ENCODE measurements at regions not wholly inside any gene's neighbourhood (a gene's known extent, or its start where the extent isn't known, plus 50 kb on each side); places are given as distances from the start of the nearest gene placed in this dataset.
A peak's percentile ranks its signal among the peaks of the same experiment; 100 is the strongest.

DNA sequence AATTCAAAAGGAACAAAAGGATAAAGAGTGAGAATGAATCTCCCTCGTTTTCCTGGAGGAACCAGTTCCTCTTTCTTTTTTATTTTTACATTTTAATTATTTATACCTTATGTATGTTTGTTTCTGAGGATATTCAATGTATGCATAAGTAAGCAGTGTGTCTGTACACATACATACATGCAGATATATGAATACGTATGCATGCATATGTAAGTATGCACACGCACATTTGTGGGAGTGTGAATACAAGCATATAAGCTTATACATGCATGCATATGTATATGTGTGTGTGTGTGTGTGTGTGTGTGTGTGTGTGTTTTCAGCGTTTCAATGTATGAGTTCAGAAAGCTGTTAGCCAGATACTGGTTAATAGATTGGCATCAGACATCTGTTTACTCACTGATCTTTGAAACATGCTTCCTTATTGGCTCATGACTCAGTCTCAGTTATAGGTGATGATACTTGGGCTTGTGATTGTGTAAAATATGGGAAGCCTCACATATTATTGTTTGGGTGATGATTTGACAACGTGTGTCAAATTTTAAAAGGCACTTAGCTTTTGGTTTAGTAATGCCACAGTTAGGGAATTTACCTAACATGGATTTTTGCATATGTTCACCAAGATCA lies 279.7 kb upstream of the TRIB2 start:
- Histone ChIP-seq H3K4me1 (ENCODE audit: control insufficient read depth, insufficient read depth, low read length) (no peaks in the 10 kb centered on the region), H3K9me3 (ENCODE audit: control insufficient read depth, low read length) (no peaks in the 10 kb centered on the region), H3K4me3 (ENCODE audit: low read length) (no peak overlapping the region), H3K9ac (ENCODE audit: low read length) (no peak overlapping the region), H3K27me3 (replicated peaks; ENCODE audit: control insufficient read depth, insufficient read depth, low read length) (no peaks in the 10 kb centered on the region), H3K36me3 (ENCODE audit: control insufficient read depth, insufficient read depth, low read length, severe bottlenecking) (no peaks in the 10 kb centered on the region)
- DNase-seq (ENCODE audit: low read depth), result no peak

DNA sequence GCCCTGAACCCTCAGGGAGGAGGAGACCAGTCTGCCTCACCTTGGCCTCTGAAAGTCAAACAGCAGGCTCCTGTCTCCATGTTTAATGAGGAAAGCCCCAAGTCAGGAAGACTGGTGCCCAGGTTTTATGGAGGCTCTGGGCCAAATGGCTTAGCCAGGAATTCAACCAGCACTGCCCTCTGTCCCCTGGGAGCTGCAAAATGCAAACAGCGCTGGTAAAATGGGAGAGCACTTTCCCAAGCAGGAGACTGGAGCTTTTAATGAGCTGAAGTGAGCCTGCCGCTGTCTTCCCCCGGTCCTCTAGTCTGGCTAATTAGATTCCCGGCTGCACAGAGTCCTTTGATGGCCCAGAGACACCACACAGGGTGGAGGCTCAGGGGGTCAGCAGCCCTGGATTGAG lies 276.0 kb upstream of the TRIB2 start:
- H3K9me3 ChIP-seq (ENCODE audit: control insufficient read depth, low read length), result no peaks in the 10 kb centered on the region
- no peaks in the 10 kb centered on the region for H3K36me3 ChIP-seq (ENCODE audit: control insufficient read depth, insufficient read depth, low read length, severe bottlenecking)
- H3K4me3 ChIP-seq (ENCODE audit: low read length), result no peak overlapping the region
- H3K4me1 ChIP-seq (ENCODE audit: control insufficient read depth, insufficient read depth, low read length), result peaks cover 3% of the 10 kb centered on the region
- no peak overlapping the region for H3K9ac ChIP-seq (ENCODE audit: low read length)
- H3K27me3 ChIP-seq (replicated peaks; ENCODE audit: control insufficient read depth, insufficient read depth, low read length), result no peaks in the 10 kb centered on the region
- DNase-seq (ENCODE audit: low read depth), result no peak

DNA sequence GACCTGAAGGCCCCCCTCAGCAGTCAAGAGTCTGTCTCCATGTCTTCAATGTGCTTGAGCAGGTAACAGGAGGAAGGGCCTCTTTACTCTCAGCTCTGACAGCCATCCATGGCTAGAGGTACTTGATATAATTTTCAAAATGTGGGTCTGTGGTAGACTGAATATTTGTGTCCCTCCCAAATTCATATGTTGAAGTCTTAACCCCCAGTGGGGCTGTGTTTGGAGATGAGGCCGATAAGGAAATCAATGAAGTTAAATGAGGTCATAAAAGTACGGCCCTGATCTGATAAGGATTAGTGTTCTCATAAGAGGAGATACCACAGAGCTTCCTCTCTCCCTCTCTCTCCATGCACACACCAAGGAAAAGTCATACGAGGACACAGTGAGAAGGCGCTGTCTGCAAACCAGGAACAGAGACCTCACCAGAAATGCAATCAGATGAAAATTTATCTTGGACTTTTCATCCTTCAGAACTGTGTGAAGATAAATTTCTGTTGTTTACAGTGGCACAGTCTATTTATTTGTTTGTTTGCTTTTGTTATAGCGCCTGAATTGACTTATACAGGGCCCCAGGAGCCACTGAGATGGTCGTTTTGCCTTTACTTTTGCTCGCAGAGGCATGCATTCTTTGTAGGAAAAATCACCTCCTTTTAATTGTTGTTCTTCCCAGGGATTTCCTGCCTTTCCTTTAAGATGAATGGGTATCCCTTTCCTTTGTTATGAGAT lies 274.8 kb upstream of the TRIB2 start:
- H3K27me3 ChIP-seq (replicated peaks; ENCODE audit: control insufficient read depth, insufficient read depth, low read length), result no peaks in the 10 kb centered on the region
- H3K4me1 ChIP-seq (ENCODE audit: control insufficient read depth, insufficient read depth, low read length), result peaks cover 3% of the 10 kb centered on the region
- H3K9ac ChIP-seq (ENCODE audit: low read length), result no peak overlapping the region
- DNase-seq (ENCODE audit: low read depth), result no peak
- H3K36me3 ChIP-seq (ENCODE audit: control insufficient read depth, insufficient read depth, low read length, severe bottlenecking), result no peaks in the 10 kb centered on the region
- H3K9me3 ChIP-seq (ENCODE audit: control insufficient read depth, low read length), result no peaks in the 10 kb centered on the region
- no peak overlapping the region for H3K4me3 ChIP-seq (ENCODE audit: low read length)

DNA sequence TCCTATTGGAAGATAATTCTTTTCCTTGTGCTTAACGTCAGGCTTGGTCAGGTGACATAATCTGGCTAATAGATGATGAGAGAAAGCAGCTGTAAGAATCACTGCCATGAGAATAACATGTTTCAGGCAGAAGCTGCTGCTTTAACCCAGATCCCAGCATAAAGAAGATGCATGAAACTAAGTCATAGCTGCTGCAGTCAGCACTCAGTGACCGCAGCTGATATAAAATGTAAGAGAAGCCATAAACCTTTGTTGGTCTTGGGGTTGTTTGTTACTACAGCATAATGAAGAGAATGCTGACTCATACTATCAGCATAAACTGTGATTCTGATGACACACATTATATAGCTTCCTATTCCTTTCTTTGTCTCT lies 274.3 kb upstream of the TRIB2 start:
- H3K4me3 ChIP-seq (ENCODE audit: low read length), result no peak overlapping the region
- no peak overlapping the region for H3K9ac ChIP-seq (ENCODE audit: low read length)
- H3K36me3 ChIP-seq (ENCODE audit: control insufficient read depth, insufficient read depth, low read length, severe bottlenecking), result no peaks in the 10 kb centered on the region
- H3K9me3 ChIP-seq (ENCODE audit: control insufficient read depth, low read length), result no peaks in the 10 kb centered on the region
- peaks cover 3% of the 10 kb centered on the region for H3K4me1 ChIP-seq (ENCODE audit: control insufficient read depth, insufficient read depth, low read length)
- no peaks in the 10 kb centered on the region for H3K27me3 ChIP-seq (replicated peaks; ENCODE audit: control insufficient read depth, insufficient read depth, low read length)
- no peak for DNase-seq (ENCODE audit: low read depth)

DNA sequence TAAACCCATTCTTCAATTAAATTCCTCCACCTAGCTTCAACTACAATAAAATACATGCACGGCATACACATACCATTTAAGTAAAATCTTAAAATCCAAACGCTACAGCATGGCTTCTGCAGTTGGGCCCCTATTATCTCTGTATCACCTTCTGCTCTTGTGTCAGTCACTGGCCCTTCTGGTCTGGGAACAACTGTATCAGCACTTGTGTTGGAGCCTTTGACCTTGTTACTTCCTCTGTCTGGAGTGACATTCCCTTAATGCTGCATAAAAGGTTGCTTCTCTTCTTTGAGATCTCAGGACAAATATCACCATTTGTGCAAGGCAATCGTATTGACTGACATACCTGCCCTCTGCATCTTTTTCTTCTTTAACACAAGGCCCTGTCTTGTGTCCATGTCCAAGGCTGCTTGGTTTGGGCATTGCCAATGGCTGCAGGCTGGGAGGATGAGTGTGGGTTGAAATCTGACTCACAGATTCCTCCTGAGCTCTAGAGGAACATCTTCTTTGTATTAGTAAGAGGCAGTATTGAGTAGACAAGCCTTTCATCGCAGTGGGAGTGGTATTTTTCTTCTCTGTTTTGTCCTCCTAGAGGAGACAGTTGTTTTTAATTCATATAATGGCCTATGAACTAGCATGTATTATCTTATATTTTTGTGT lies 267.8 kb upstream of the TRIB2 start:
- no peaks in the 10 kb centered on the region for H3K9me3 ChIP-seq (ENCODE audit: control insufficient read depth, low read length)
- H3K36me3 ChIP-seq (ENCODE audit: control insufficient read depth, insufficient read depth, low read length, severe bottlenecking), result no peaks in the 10 kb centered on the region
- no peaks in the 10 kb centered on the region for H3K4me1 ChIP-seq (ENCODE audit: control insufficient read depth, insufficient read depth, low read length)
- H3K9ac ChIP-seq (ENCODE audit: low read length), result no peak overlapping the region
- H3K27me3 ChIP-seq (replicated peaks; ENCODE audit: control insufficient read depth, insufficient read depth, low read length), result no peaks in the 10 kb centered on the region
- peak; percentile 46 for DNase-seq (ENCODE audit: low read depth)
- H3K4me3 ChIP-seq (ENCODE audit: low read length), result no peak overlapping the region

DNA sequence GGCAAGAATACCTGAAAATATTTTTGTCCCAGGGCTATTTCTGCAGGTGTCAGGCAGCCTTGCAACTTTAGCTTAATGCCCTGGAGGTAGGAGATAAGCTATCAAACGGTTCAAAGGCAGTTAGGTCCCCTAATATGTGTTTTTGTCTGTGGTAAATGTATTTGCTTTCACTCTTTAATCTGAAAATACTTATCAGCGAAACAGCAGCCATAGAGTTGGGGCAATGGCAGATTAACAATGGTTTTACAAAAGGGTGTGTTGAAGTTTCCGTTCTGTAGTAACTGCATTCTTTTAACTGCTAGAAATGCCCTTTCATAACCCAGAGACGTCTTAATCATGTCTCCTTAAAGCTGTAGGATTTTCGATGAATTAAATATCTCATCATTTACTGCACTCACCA lies 265.0 kb upstream of the TRIB2 start:
- Histone ChIP-seq H3K36me3 (ENCODE audit: control insufficient read depth, insufficient read depth, low read length, severe bottlenecking) (no peaks in the 10 kb centered on the region), H3K9me3 (ENCODE audit: control insufficient read depth, low read length) (no peaks in the 10 kb centered on the region), H3K27me3 (replicated peaks; ENCODE audit: control insufficient read depth, insufficient read depth, low read length) (no peaks in the 10 kb centered on the region), H3K9ac (ENCODE audit: low read length) (no peak overlapping the region), H3K4me1 (ENCODE audit: control insufficient read depth, insufficient read depth, low read length) (peaks cover 6% of the 10 kb centered on the region), H3K4me3 (ENCODE audit: low read length) (no peak overlapping the region)
- DNase-seq (ENCODE audit: low read depth), result no peak

DNA sequence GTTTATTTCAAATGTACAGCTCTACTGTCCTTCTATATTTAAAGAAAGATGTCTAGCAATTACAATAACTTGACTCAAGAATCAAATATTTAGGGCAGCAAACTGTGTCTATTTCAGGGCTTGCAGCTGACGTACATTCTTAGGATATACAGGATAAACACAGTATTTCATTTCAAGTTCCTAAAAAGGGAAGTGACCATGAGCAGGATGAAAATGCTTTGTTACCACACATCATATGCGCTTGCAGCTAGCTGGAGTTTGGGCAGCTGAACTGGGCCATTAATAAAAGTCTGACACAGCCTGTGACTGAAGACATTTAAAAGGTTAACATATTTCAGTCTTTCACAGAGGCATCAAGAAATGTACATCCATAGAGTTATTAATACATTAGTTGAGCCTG lies 264.6 kb upstream of the TRIB2 start:
- H3K9ac ChIP-seq (ENCODE audit: low read length), result no peak overlapping the region
- H3K27me3 ChIP-seq (replicated peaks; ENCODE audit: control insufficient read depth, insufficient read depth, low read length), result no peaks in the 10 kb centered on the region
- H3K9me3 ChIP-seq (ENCODE audit: control insufficient read depth, low read length), result no peaks in the 10 kb centered on the region
- peaks cover 11% of the 10 kb centered on the region for H3K4me1 ChIP-seq (ENCODE audit: control insufficient read depth, insufficient read depth, low read length)
- peak; percentile 81 for DNase-seq (ENCODE audit: low read depth)
- H3K36me3 ChIP-seq (ENCODE audit: control insufficient read depth, insufficient read depth, low read length, severe bottlenecking), result no peaks in the 10 kb centered on the region
- H3K4me3 ChIP-seq (ENCODE audit: low read length), result no peak overlapping the region

DNA sequence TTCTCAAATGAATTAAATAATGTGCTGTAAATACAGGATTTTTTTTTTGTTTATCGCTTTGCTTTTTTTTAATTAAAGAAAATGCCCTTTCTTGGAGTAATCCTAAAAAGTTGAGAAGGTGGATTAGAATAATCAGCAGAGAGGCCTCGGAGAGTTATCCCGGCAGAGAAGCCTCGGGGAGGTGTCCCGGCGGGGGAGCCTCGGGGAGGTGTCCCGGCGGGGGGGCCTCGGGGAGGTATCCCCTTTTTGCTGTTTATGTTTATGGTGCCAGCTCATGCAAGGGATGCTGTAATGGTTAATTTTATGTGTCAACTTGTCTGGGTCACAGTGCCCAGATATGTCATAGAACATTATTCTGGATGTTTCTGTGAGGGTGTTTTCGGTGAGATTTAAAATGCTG lies 263.0 kb upstream of the TRIB2 start:
- Histone ChIP-seq H3K9ac (ENCODE audit: low read length) (no peak overlapping the region), H3K4me1 (ENCODE audit: control insufficient read depth, insufficient read depth, low read length) (peaks cover 17% of the 10 kb centered on the region), H3K4me3 (ENCODE audit: low read length) (no peak overlapping the region), H3K27me3 (replicated peaks; ENCODE audit: control insufficient read depth, insufficient read depth, low read length) (no peaks in the 10 kb centered on the region), H3K36me3 (ENCODE audit: control insufficient read depth, insufficient read depth, low read length, severe bottlenecking) (no peaks in the 10 kb centered on the region), H3K9me3 (ENCODE audit: control insufficient read depth, low read length) (no peaks in the 10 kb centered on the region)
- no peak for DNase-seq (ENCODE audit: low read depth)

DNA sequence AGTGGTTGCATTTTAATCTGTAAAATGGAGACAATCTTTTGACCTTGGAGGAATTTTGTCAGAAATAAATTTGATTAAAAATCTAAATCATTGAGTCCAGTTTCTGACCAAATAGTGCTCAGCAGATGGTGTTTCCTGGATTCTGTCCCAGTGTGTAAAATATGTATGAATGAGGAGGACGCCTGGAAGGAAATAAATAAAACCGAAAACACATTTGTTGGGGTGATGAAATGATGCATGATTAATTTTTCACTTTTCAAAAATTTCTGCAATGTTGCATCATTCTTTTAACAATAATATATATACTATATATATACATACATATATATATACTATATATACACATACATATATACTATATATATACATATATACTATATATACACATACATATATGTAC lies 261.1 kb upstream of the TRIB2 start:
- H3K36me3 ChIP-seq (ENCODE audit: control insufficient read depth, insufficient read depth, low read length, severe bottlenecking), result no peaks in the 10 kb centered on the region
- no peaks in the 10 kb centered on the region for H3K27me3 ChIP-seq (replicated peaks; ENCODE audit: control insufficient read depth, insufficient read depth, low read length)
- H3K9ac ChIP-seq (ENCODE audit: low read length), result no peak overlapping the region
- DNase-seq (ENCODE audit: low read depth), result peak; percentile 59
- no peak overlapping the region for H3K4me3 ChIP-seq (ENCODE audit: low read length)
- peaks cover 17% of the 10 kb centered on the region for H3K4me1 ChIP-seq (ENCODE audit: control insufficient read depth, insufficient read depth, low read length)
- no peaks in the 10 kb centered on the region for H3K9me3 ChIP-seq (ENCODE audit: control insufficient read depth, low read length)

DNA sequence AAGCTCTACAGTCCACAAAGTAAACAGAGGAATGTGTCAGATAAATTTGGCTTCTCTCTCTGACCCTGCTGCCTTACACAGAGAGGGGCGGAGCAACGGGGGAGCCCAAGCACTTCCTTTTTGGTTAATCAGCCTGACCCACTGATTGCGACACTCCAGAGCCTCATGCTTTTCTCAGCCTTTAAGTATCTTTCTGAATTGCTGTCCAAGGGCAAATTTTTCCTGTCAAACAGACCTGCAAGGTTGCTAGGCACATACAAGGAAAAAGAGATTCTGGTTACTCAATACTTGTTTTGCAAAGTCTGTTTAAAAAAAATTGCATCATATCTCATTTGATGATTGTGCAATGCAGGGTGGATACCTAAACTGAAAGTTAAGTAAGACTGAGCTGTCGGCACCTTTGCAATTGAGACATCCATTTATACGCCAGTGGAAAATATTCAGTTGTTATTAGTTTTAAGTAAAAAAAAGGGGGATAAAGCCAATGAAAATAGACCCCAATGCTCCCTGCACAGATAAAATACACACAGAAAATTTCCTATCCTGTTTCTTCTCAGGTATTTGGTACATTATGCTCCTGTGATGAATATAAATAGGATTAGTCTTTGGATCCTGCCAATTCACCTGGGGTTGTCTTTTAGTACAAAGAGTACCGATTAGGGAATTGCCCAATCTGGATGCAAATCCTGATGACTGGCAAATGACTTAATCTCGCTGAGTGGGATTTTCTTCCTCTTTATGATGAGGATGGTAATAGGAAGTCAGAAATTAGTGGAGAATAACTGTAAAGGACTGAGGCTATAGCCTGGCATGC lies 260.2 kb upstream of the TRIB2 start:
- Histone ChIP-seq H3K4me1 (ENCODE audit: control insufficient read depth, insufficient read depth, low read length) (peaks cover 17% of the 10 kb centered on the region), H3K4me3 (ENCODE audit: low read length) (peak overlapping the region; percentile 34), H3K9ac (ENCODE audit: low read length) (no peak overlapping the region), H3K36me3 (ENCODE audit: control insufficient read depth, insufficient read depth, low read length, severe bottlenecking) (no peaks in the 10 kb centered on the region), H3K9me3 (ENCODE audit: control insufficient read depth, low read length) (no peaks in the 10 kb centered on the region), H3K27me3 (replicated peaks; ENCODE audit: control insufficient read depth, insufficient read depth, low read length) (no peaks in the 10 kb centered on the region)
- DNase-seq (ENCODE audit: low read depth), result peak; percentile 98

DNA sequence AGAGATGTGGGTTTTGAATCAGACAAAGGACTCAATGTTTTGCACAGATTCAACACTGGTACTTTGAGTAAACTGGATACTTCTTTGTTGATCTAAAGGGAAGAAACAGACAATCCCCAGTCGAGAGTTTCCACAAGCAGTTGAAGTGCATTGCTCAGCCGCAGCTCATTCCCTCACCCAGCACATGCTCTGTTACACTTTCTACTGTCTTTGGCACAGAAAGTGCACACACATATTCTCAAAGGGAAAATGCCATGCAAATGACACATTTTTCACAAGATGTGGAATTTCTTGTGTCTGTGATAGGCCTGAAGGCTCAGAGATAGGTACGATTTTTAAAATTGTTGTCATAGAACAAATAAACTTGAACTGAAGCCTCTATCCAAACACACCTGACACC lies 258.9 kb upstream of the TRIB2 start:
- Histone ChIP-seq H3K4me3 (ENCODE audit: low read length) (no peak overlapping the region), H3K9me3 (ENCODE audit: control insufficient read depth, low read length) (no peaks in the 10 kb centered on the region), H3K36me3 (ENCODE audit: control insufficient read depth, insufficient read depth, low read length, severe bottlenecking) (no peaks in the 10 kb centered on the region), H3K4me1 (ENCODE audit: control insufficient read depth, insufficient read depth, low read length) (peaks cover 17% of the 10 kb centered on the region), H3K9ac (ENCODE audit: low read length) (no peak overlapping the region), H3K27me3 (replicated peaks; ENCODE audit: control insufficient read depth, insufficient read depth, low read length) (no peaks in the 10 kb centered on the region)
- DNase-seq (ENCODE audit: low read depth), result no peak

All from adipocyte (in vitro differentiated cells).